GM12892 (cell line): ENCODE measurements at regions not wholly inside any gene's neighbourhood (a gene's known extent, or its start where the extent isn't known, plus 50 kb on each side); places are given as distances from the start of the nearest gene placed in this dataset.

ENCODE experiments used
- POLR2A ChIP-seq: IDR thresholded peaks from 2 replicates; pipeline ENCODE4 v1.6.1; 2011; ENCODE audit warnings: low read depth, low read length, control low read depth
- POLR2AphosphoS5 ChIP-seq: IDR thresholded peaks from 2 replicates; pipeline ENCODE4 v1.6.1; 2011; ENCODE audit warnings: low read depth, low read length, control low read depth

DNA sequence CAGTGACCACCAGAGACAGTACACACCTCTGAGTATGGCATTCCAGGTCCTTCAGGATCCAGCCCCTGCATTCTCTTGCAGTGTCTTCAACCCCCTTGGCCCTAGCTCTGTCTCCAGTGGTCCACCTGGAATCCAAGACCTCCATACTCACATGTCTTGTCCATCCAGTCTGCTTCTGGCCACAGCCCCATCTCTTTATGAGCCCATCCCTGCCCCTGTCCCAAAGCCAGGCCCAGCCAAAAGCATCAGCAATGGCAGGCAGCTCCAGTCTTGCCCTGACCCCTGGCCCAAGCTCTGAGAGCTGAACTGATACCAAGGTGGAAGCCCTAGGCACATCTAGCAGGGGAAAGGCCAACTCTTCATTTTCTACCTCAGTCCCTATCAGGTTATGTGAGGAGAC lies 119.6 kb upstream of the PTPRT start:
- TF ChIP-seq POLR2A (no peak), POLR2AphosphoS5 (no peak)
